ENCODE measurements at regions not wholly inside any gene's neighbourhood (a gene's known extent, or its start where the extent isn't known, plus 50 kb on each side); places are given as distances from the start of the nearest gene placed in this dataset.

GRCh38 chr12:11565752-11566151 lies 83.7 kb upstream of the ETV6 start:
- Mint-ChIP-seq H3K9me3 (peaks cover 3 to 4% of the 10 kb centered on the region in 2 experiments; a peak in 4 of 5 replicates), H3K27ac (no peak overlapping the region), H3K36me3 (ENCODE audit: insufficient read depth in 1 of 3, low read depth in 3 of 3) (peaks cover 0 to 4% (median 0%) of the 10 kb centered on the region in 3 experiments; a peak in 1 of 7 replicates), H3K27me3 (ENCODE audit: low read depth) (no peaks in the 10 kb centered on the region), H3K4me1 (peaks cover 0 to 7% of the 10 kb centered on the region in 2 experiments; a peak in 1 of 4 replicates), H3K4me3 (no peak overlapping the region)
- Histone ChIP-seq H4K8ac (replicated peaks; ENCODE audit: insufficient read length, low read depth, low read length) (no peak overlapping the region), H3K79me2 (ENCODE audit: insufficient read depth, low read length) (no peaks in the 10 kb centered on the region), H3K4me2 (ENCODE audit: insufficient read depth, insufficient read length, low read length) (no peak overlapping the region), H3K56ac (ENCODE audit: insufficient read length, low read depth, low read length) (no peak overlapping the region), H2BK15ac (ENCODE audit: low read depth, low read length) (no peak overlapping the region), H3K79me1 (ENCODE audit: insufficient read depth, low read depth, low read length, poor library complexity, severe bottlenecking) (no peaks in the 10 kb centered on the region), H3K23me2 (ENCODE audit: insufficient read length, low read depth, low read length, poor library complexity, severe bottlenecking) (no peaks in the 10 kb centered on the region), H2BK120ac (ENCODE audit: low read depth, low read length, poor library complexity, severe bottlenecking) (no peak overlapping the region), H2AK5ac (ENCODE audit: insufficient read length, low read length) (no peak overlapping the region), H3K9me3 (ENCODE audit: control insufficient read depth, low read depth, low read length) (no peaks in the 10 kb centered on the region), H2BK12ac (ENCODE audit: insufficient read length, low read depth, low read length) (no peak overlapping the region), H3K4ac (ENCODE audit: low read depth, low read length) (no peak overlapping the region), H3K9ac (ENCODE audit: extremely low read depth, insufficient read length, low read length) (no peak overlapping the region), H2AFZ (ENCODE audit: low read length) (no peak overlapping the region), H3K14ac (ENCODE audit: insufficient read depth, low read length) (no peak overlapping the region), H4K5ac (ENCODE audit: insufficient read length, low read depth, low read length) (no peak overlapping the region), H3K27ac (ENCODE audit: insufficient read length, low read depth, low read length) (no peak overlapping the region), H3K18ac (ENCODE audit: insufficient read length, low read depth, low read length) (no peak overlapping the region), H3K27me3 (ENCODE audit: insufficient read depth, low read length) (no peaks in the 10 kb centered on the region), H3K23ac (ENCODE audit: insufficient read length, low read depth, low read length) (no peak overlapping the region), H4K91ac (ENCODE audit: insufficient read length, low read depth, low read length) (no peak overlapping the region), H3T11ph (ENCODE audit: low read length) (no peak overlapping the region), H2BK5ac (ENCODE audit: insufficient read length, low read length) (no peak overlapping the region), H4K20me1 (ENCODE audit: control insufficient read depth, insufficient read depth, insufficient read length) (no peaks in the 10 kb centered on the region), H2BK20ac (ENCODE audit: low read depth, low read length, poor library complexity, severe bottlenecking) (no peak overlapping the region), H3K4me1 (ENCODE audit: insufficient read depth, low read length) (no peaks in the 10 kb centered on the region)
- no CpG with 5 or more reads among the region's 2 CpGs for WGBS (ENCODE audit: extremely low coverage, insufficient read length, low lambda C conversion rate)
- TF ChIP-seq CTCF (conservative IDR thresholded peaks at IDR 0.05), result no peak
- DNase-seq, result no peak
